OCI-LY7 (cell line): ENCODE measurements at regions not wholly inside any gene's neighbourhood (a gene's known extent, or its start where the extent isn't known, plus 50 kb on each side); places are given as distances from the start of the nearest gene placed in this dataset.

Source experiments
- BruUV-seq: library from RNA; stranded (reverse); fragments of 400-500 nt; replicated peaks from 2 replicates; lab custom pipeline; 2021; lab: Mats Ljungman, UMichigan
- CTCF ChIA-PET: fragments of 300-600 bp; sonication (Branson Sonifier 250); formaldehyde crosslinking; loops from one replicate; lab custom pipeline; 2022; ENCODE audit warnings: antibody characterized with exemption; ENCODE audit not compliant: unreplicated experiment; lab: Charles Lee
- POLR2A ChIA-PET: fragments of 300-600 bp; sonication (Branson Sonifier 250); formaldehyde crosslinking; loops from one replicate; lab custom pipeline; 2022; ENCODE audit warnings: antibody characterized with exemption; lab: Charles Lee
- DNase-seq: peaks from one replicate; pipeline ENCODE4 v3.0.0-alpha.2; 2015; ENCODE audit warnings: low spot score
- H2AFZ ChIP-seq: fragments of 200-600 bp; sonication (generic), shearing (Covaris generic); 2 replicates; pipeline ENCODE4 v1.6.1; 2014; ENCODE audit warnings: mild to moderate bottlenecking, antibody characterized with exemption, low read length, moderate library complexity
- H3K27ac ChIP-seq: fragments of 200-600 bp; sonication (generic); 2 replicates; pipeline ENCODE4 v1.5.1; 2014; ENCODE audit warnings: mixed run types, low read depth, mild to moderate bottlenecking, moderate library complexity, low read length, inconsistent platforms; ENCODE audit not compliant: poor library complexity, severe bottlenecking
- H3K36me3 ChIP-seq: fragments of 200-600 bp; sonication (generic); 2 replicates; pipeline ENCODE4 v1.6.1; 2014; ENCODE audit warnings: mild to moderate bottlenecking, antibody characterized with exemption, low read length, moderate library complexity, mixed read lengths; ENCODE audit not compliant: insufficient read depth
- H3K4me1 ChIP-seq: fragments of 200-600 bp; sonication (generic); 2 replicates; pipeline ENCODE4 v1.5.1; 2014; ENCODE audit warnings: mild to moderate bottlenecking, low read length; ENCODE audit not compliant: insufficient read depth, poor library complexity, severe bottlenecking
- H3K4me2 ChIP-seq: fragments of 200-600 bp; sonication (generic); 2 replicates; pipeline ENCODE4 v1.6.1; 2014; ENCODE audit warnings: mild to moderate bottlenecking, low read length
- H3K4me3 ChIP-seq: fragments of 200-600 bp; sonication (generic); 2 replicates; pipeline ENCODE4 v1.5.1; 2014; ENCODE audit warnings: mild to moderate bottlenecking, low read depth, low read length; ENCODE audit not compliant: poor library complexity, severe bottlenecking
- H3K79me2 ChIP-seq: fragments of 200-600 bp; sonication (generic); 2 replicates; pipeline ENCODE4 v1.6.1; 2016; ENCODE audit warnings: low read depth, mild to moderate bottlenecking, low read length, moderate library complexity, mixed read lengths; ENCODE audit not compliant: insufficient read depth
- H3K9me2 ChIP-seq: fragments of 200-600 bp; sonication (generic); 2 replicates; pipeline ENCODE4 v1.6.1; 2016; ENCODE audit warnings: mild to moderate bottlenecking, low read length, mixed read lengths; ENCODE audit not compliant: insufficient read depth
- H3K9me3 ChIP-seq: fragments of 200-600 bp; sonication (generic); 2 replicates; pipeline ENCODE4 v1.6.1; 2014; ENCODE audit warnings: mild to moderate bottlenecking, mixed run types, low read length, mixed read lengths
- H4K20me1 ChIP-seq: fragments of 200-600 bp; sonication (generic); 2 replicates; pipeline ENCODE4 v1.6.1; 2014; ENCODE audit warnings: mild to moderate bottlenecking, antibody characterized with exemption, low read length, moderate library complexity, mixed read lengths; ENCODE audit not compliant: insufficient read depth
- CTCF ChIP-seq: fragments of 200-600 bp; sonication (generic); conservative IDR thresholded peaks from 2 replicates; pipeline ENCODE4 v1.5.1; 2014; ENCODE audit warnings: mild to moderate bottlenecking, antibody characterized with exemption, low read length, moderate library complexity, mixed read lengths
- EZH2phosphoT487 ChIP-seq: fragments of 200-600 bp; sonication (generic); IDR thresholded peaks from 2 replicates; pipeline ENCODE4 v1.6.1; 2018; ENCODE audit warnings: low read depth, borderline replicate concordance, mild to moderate bottlenecking, mixed run types, antibody characterized with exemption, low read length, moderate library complexity, mixed read lengths
- intact Hi-C: fragments of 100-400 bp; cut with micrococcal nuclease; formaldehyde crosslinking; loops from one replicate; pipeline ENCODE4 v1.10.0; 2022; ENCODE audit not compliant: unreplicated experiment

GRCh38 chr17:73797594-73798110 lies 153.4 kb upstream of the SDK2 start:
- ChIA-PET POLR2A (no interaction called here), CTCF (interaction anchor here (0.6 kb wide), 1 partner anchor 220 kb away, joined by 3 read pairs; no protein-coding TSS in a partner anchor)
- TF ChIP-seq EZH2phosphoT487 (no peak), CTCF (no peak)
- no peak for DNase-seq
- Histone ChIP-seq H3K9me3 (no peaks in the 10 kb centered on the region), H2AFZ (no peak overlapping the region), H3K4me3 (no peak overlapping the region), H3K79me2 (no peaks in the 10 kb centered on the region), H3K36me3 (no peaks in the 10 kb centered on the region), H3K4me2 (no peak overlapping the region), H3K27ac (no peak overlapping the region), H3K9me2 (no peaks in the 10 kb centered on the region), H3K4me1 (no peaks in the 10 kb centered on the region), H4K20me1 (no peaks in the 10 kb centered on the region)
- no TSS peak for BruUV-seq
- intact Hi-C loops: no loop called here

- H3K9me3 ChIP-seq: no peaks in the 10 kb centered on the region
- POLR2A ChIA-PET: no interaction called here
Observed at GRCh38 chr17:73798111-73798748, 154.0 kb upstream of the SDK2 start.

More at GRCh38 chr17:73798111-73798748, 154.0 kb upstream of the SDK2 start:
- TF ChIP-seq EZH2phosphoT487 (no peak), CTCF (no peak)
- Histone ChIP-seq H4K20me1 (no peaks in the 10 kb centered on the region), H3K4me3 (no peak overlapping the region), H2AFZ (no peak overlapping the region), H3K4me2 (no peak overlapping the region), H3K27ac (no peak overlapping the region), H3K9me2 (no peaks in the 10 kb centered on the region), H3K4me1 (no peaks in the 10 kb centered on the region), H3K36me3 (no peaks in the 10 kb centered on the region), H3K79me2 (no peaks in the 10 kb centered on the region)
- no peak for DNase-seq
- intact Hi-C loops: no loop called here
- CTCF ChIA-PET: interaction anchor here (0.6 kb wide), 1 partner anchor 221 kb away, joined by 3 read pairs; no protein-coding TSS in a partner anchor
- no TSS peak for BruUV-seq
